Stimulated activated CD8-positive, alpha-beta memory T cell treated with anti-CD3 and anti-CD28 coated beads, Interleukin-7, amount 100 ng/mL, for 48 hours (primary cell): ENCODE measurements at regions not wholly inside any gene's neighbourhood (a gene's known extent, or its start where the extent isn't known, plus 50 kb on each side); places are given as distances from the start of the nearest gene placed in this dataset.
"Not testable (repeated sequence)": the region's sequence is repeated elsewhere in the genome, so short reads cannot be mapped to it uniquely, and the experiment has no call there.

ENCODE experiments used
- DNase-seq, 2 donors: peaks; one replicate each; pipeline ENCODE4 v3.0.0-alpha.2; 2020; ENCODE audit warnings: low read depth in 1 of 2; ENCODE audit errors: extremely low read depth in 1 of 2

GRCh38 chr7:85897967-85898366 is 711.1 kb upstream of the SEMA3D start:
- DNase-seq: no peak

GRCh38 chr7:85896531-85896930 is 709.7 kb upstream of the SEMA3D start:
- no peak for DNase-seq

GRCh38 chr7:85895835-85896234 is 709.0 kb upstream of the SEMA3D start:
- DNase-seq: no peak

- not testable (repeated sequence) for DNase-seq
Measured at GRCh38 chr7:85891900-85892299, 705.0 kb upstream of the SEMA3D start.

- no peak for DNase-seq
Measured at GRCh38 chr7:85890244-85890811, 703.5 kb upstream of the SEMA3D start.

GRCh38 chr7:85887133-85887532 is 700.3 kb upstream of the SEMA3D start:
- DNase-seq: no peak

- DNase-seq: no peak
Measured at GRCh38 chr7:85882335-85882734, 695.5 kb upstream of the SEMA3D start.

GRCh38 chr7:85875398-85875797 is 688.5 kb upstream of the SEMA3D start:
- no peak for DNase-seq

- no peak for DNase-seq
Measured at GRCh38 chr7:85866540-85866939, 679.7 kb upstream of the SEMA3D start.

- DNase-seq: no peak
Measured at GRCh38 chr7:85851571-85852193, 664.8 kb upstream of the SEMA3D start.

GRCh38 chr7:85850381-85850780 is 663.5 kb upstream of the SEMA3D start:
- DNase-seq: no peak

- no peak for DNase-seq
Measured at GRCh38 chr7:85840554-85840953, 653.7 kb upstream of the SEMA3D start.

- DNase-seq: no peak
Measured at GRCh38 chr7:85833066-85833465, 646.2 kb upstream of the SEMA3D start.

- no peak for DNase-seq
Measured at GRCh38 chr7:85830982-85831381, 644.1 kb upstream of the SEMA3D start.

- DNase-seq: no peak
Measured at GRCh38 chr7:85829817-85830432, 643.1 kb upstream of the SEMA3D start.

GRCh38 chr7:85829176-85829575 is 642.3 kb upstream of the SEMA3D start:
- DNase-seq: no peak

- DNase-seq: no peak
Measured at GRCh38 chr7:85828614-85829013, 641.8 kb upstream of the SEMA3D start.

- DNase-seq: no peak
Measured at GRCh38 chr7:85823396-85824080, 636.7 kb upstream of the SEMA3D start.

- no peak for DNase-seq
Measured at GRCh38 chr7:85821926-85822325, 635.1 kb upstream of the SEMA3D start.

GRCh38 chr7:85820702-85821443 is 634.0 kb upstream of the SEMA3D start:
- DNase-seq: no peak

- DNase-seq: no peak
Measured at GRCh38 chr7:85815526-85815925, 628.7 kb upstream of the SEMA3D start.
